ENCODE measurements at regions not wholly inside any gene's neighbourhood (a gene's known extent, or its start where the extent isn't known, plus 50 kb on each side); places are given as distances from the start of the nearest gene placed in this dataset.
"Not testable (repeated sequence)": the region's sequence is repeated elsewhere in the genome, so short reads cannot be mapped to it uniquely, and the experiment has no call there.

GRCh38 chr4:138588501-138588900, 346.4 kb upstream of the SLC7A11 start:
- ATAC-seq (ENCODE audit: low read depth) (no peak), DNase-seq (ENCODE audit: low spot score) (no peak)
- Histone ChIP-seq H3K27me3 (ENCODE audit: insufficient read depth, poor library complexity, severe bottlenecking) (no peaks in the 10 kb centered on the region), H3K27ac (ENCODE audit: poor library complexity, severe bottlenecking) (no peak overlapping the region), H3K4me3 (ENCODE audit: severe bottlenecking) (no peak overlapping the region), H3K9me3 (ENCODE audit: severe bottlenecking) (no peaks in the 10 kb centered on the region), H3K4me1 (ENCODE audit: insufficient read depth, poor library complexity, severe bottlenecking) (no peaks in the 10 kb centered on the region), H3K36me3 (ENCODE audit: low read depth) (no peaks in the 10 kb centered on the region)
- TF ChIP-seq CTCF (IDR thresholded peaks at IDR 0.05; ENCODE audit: poor library complexity, severe bottlenecking): no peak

- H3K27me3 ChIP-seq (ENCODE audit: insufficient read depth, poor library complexity, severe bottlenecking): no peaks in the 10 kb centered on the region
- H3K4me1 ChIP-seq (ENCODE audit: insufficient read depth, poor library complexity, severe bottlenecking): no peaks in the 10 kb centered on the region
- H3K4me3 ChIP-seq (ENCODE audit: severe bottlenecking): no peak overlapping the region
- H3K36me3 ChIP-seq (ENCODE audit: low read depth): no peaks in the 10 kb centered on the region
- no peak for TF ChIP-seq CTCF (IDR thresholded peaks at IDR 0.05; ENCODE audit: poor library complexity, severe bottlenecking)
- DNase-seq (ENCODE audit: low spot score) (no peak), ATAC-seq (ENCODE audit: low read depth) (no peak)
- H3K27ac ChIP-seq (ENCODE audit: poor library complexity, severe bottlenecking): no peak overlapping the region
- H3K9me3 ChIP-seq (ENCODE audit: severe bottlenecking): no peaks in the 10 kb centered on the region
Measured at GRCh38 chr4:138579146-138579545, 337.0 kb upstream of the SLC7A11 start.

- not testable (repeated sequence) for H3K9me3 ChIP-seq (ENCODE audit: severe bottlenecking); H3K36me3 ChIP-seq (ENCODE audit: low read depth); H3K4me1 ChIP-seq (ENCODE audit: insufficient read depth, poor library complexity, severe bottlenecking); H3K27ac ChIP-seq (ENCODE audit: poor library complexity, severe bottlenecking); ATAC-seq (ENCODE audit: low read depth); DNase-seq (ENCODE audit: low spot score); H3K4me3 ChIP-seq (ENCODE audit: severe bottlenecking); H3K27me3 ChIP-seq (ENCODE audit: insufficient read depth, poor library complexity, severe bottlenecking)
- TF ChIP-seq CTCF (IDR thresholded peaks at IDR 0.05; ENCODE audit: poor library complexity, severe bottlenecking): peak; percentile 26
Measured at GRCh38 chr4:138577826-138578225, 335.7 kb upstream of the SLC7A11 start.

GRCh38 chr4:138577145-138577544, 335.0 kb upstream of the SLC7A11 start:
- no peak for TF ChIP-seq CTCF (IDR thresholded peaks at IDR 0.05; ENCODE audit: poor library complexity, severe bottlenecking)
- no peaks in the 10 kb centered on the region for H3K36me3 ChIP-seq (ENCODE audit: low read depth)
- no peaks in the 10 kb centered on the region for H3K9me3 ChIP-seq (ENCODE audit: severe bottlenecking)
- DNase-seq (ENCODE audit: low spot score) (no peak), ATAC-seq (ENCODE audit: low read depth) (no peak)
- no peaks in the 10 kb centered on the region for H3K27me3 ChIP-seq (ENCODE audit: insufficient read depth, poor library complexity, severe bottlenecking)
- H3K27ac ChIP-seq (ENCODE audit: poor library complexity, severe bottlenecking): no peak overlapping the region
- no peak overlapping the region for H3K4me3 ChIP-seq (ENCODE audit: severe bottlenecking)
- H3K4me1 ChIP-seq (ENCODE audit: insufficient read depth, poor library complexity, severe bottlenecking): no peaks in the 10 kb centered on the region

GRCh38 chr4:138576684-138577083, 334.5 kb upstream of the SLC7A11 start:
- peak; percentile 62 for TF ChIP-seq CTCF (IDR thresholded peaks at IDR 0.05; ENCODE audit: poor library complexity, severe bottlenecking)
- no peak overlapping the region for H3K4me3 ChIP-seq (ENCODE audit: severe bottlenecking)
- no peaks in the 10 kb centered on the region for H3K36me3 ChIP-seq (ENCODE audit: low read depth)
- peak; percentile 36; the same call in 1 of the 3 replicates for ATAC-seq (ENCODE audit: low read depth)
- no peak for DNase-seq (ENCODE audit: low spot score)
- H3K9me3 ChIP-seq (ENCODE audit: severe bottlenecking): no peaks in the 10 kb centered on the region
- no peak overlapping the region for H3K27ac ChIP-seq (ENCODE audit: poor library complexity, severe bottlenecking)
- H3K4me1 ChIP-seq (ENCODE audit: insufficient read depth, poor library complexity, severe bottlenecking): no peaks in the 10 kb centered on the region
- no peaks in the 10 kb centered on the region for H3K27me3 ChIP-seq (ENCODE audit: insufficient read depth, poor library complexity, severe bottlenecking)
